GM12874 (cell line): ENCODE measurements at regions not wholly inside any gene's neighbourhood (a gene's known extent, or its start where the extent isn't known, plus 50 kb on each side); places are given as distances from the start of the nearest gene placed in this dataset.

Experiments used
- TF ChIP-seq, protein P1 (sequence below): IDR thresholded peaks from 2 replicates; pipeline ENCODE4 v1.5.1; 2011; ENCODE audit warnings: low read depth, mild to moderate bottlenecking, control low read depth, low read length, moderate library complexity; ENCODE audit not compliant: insufficient read depth

DNA sequence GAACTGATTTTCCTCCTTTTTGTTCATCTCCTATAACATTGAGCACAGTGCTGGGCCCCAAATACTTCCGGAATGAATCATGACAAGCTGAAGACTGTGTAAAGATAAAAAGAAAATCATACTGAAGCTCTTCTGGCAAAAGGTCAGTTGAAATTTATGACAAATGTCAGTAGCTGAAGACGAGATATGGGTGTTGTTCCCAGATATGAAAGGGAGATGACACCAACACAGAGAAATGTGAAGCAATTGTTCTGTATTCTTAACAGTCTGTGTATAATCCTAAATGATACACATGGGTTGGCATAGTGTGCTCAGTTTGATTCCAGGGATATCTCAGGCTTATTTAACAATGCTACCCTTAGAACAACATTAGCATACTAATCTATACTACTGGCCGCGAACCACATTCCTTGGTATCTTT is 170.5 kb upstream of the PITX2 start:
- TF ChIP-seq, protein P1, sequence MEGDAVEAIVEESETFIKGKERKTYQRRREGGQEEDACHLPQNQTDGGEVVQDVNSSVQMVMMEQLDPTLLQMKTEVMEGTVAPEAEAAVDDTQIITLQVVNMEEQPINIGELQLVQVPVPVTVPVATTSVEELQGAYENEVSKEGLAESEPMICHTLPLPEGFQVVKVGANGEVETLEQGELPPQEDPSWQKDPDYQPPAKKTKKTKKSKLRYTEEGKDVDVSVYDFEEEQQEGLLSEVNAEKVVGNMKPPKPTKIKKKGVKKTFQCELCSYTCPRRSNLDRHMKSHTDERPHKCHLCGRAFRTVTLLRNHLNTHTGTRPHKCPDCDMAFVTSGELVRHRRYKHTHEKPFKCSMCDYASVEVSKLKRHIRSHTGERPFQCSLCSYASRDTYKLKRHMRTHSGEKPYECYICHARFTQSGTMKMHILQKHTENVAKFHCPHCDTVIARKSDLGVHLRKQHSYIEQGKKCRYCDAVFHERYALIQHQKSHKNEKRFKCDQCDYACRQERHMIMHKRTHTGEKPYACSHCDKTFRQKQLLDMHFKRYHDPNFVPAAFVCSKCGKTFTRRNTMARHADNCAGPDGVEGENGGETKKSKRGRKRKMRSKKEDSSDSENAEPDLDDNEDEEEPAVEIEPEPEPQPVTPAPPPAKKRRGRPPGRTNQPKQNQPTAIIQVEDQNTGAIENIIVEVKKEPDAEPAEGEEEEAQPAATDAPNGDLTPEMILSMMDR, result no peak

DNA sequence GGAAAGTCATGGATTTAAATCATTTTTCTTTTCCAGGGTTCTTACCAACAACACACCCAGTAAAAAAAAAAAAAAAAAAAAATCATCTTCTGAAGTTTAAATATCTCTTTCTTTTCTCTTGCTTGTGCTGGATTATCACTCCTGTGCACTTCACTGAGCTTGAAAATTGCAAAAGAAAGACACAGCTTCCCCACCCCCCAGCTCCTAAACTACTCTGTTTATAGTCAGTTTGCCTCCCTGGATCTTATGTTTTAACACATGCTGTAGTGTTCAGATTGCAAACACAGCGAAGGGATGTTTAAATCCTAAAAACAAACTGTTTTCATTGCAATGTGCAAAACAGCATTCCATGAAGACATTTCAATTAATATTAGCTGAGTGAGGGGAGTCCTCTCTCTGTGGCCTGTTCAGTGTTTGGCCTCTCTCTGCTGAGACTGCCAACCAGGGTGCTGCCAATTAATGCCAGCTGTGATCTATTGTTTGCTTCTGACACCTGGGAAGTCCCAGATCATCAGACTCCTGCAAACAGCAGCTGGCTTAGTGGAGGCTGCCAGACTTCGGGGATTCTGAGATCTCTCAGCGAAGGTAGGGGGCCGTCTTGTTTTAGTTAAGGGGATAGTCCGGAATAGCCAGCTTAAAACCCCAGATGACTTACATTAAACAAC is 171.1 kb upstream of the PITX2 start:
- TF ChIP-seq, protein P1, result no peak

DNA sequence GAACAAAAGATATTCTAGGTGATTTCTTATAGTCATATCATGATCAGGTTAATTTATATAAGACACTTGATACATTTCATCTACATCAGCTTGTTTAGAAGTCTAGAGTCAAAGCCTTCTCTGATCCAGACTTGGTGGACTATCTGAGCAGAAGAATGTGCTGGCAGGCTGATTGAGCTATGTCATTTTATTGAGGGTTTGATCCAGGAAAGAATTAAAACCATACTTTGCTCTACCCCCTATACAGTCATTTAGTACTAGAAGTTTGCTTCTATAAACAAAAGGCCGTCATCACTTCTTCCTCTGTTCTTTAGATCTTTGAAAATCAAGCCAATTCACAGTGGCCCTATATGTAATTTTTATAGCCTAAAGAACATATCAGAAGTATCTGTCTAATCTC is 173.1 kb upstream of the PITX2 start:
- TF ChIP-seq, protein P1, result no peak

DNA sequence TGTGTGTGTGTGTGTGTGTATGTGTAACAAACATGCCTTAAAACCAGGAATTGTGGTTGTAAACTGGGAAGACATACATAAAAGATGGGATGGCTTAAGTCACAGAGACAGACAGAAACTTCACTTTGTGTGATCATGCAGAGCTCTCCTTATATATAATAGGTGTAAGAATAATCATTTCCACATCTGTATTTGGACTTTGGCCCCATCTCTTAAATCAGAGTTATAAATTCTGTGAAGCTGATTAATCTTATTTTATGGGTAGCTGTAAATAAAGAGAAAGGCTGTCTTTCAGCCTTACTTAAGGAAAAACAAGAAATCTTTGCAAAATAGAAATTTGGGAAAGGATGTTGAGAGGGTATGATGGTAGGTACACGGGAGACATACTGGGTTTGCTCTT is 174.6 kb upstream of the PITX2 start:
- TF ChIP-seq, protein P1, result no peak

DNA sequence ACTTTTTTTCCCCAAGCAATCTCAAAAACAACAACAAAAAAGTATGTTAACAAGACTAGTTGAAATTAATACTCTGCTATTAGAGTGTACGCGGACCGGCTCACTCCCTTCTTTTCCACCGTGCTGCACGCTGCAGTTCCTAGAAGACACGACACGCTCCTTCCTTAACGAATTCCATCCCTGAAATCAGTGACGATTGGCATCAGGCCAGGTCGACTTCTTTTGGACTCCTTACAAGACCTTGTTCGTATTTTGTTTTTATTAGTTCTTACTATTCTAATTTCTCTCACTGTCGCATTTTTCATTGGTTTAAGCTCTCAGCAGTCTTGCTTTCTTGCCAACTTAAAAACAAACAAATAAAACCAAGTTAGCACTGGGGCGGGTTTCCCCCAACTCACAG is 175.8 kb upstream of the PITX2 start:
- TF ChIP-seq, protein P1, result no peak

DNA sequence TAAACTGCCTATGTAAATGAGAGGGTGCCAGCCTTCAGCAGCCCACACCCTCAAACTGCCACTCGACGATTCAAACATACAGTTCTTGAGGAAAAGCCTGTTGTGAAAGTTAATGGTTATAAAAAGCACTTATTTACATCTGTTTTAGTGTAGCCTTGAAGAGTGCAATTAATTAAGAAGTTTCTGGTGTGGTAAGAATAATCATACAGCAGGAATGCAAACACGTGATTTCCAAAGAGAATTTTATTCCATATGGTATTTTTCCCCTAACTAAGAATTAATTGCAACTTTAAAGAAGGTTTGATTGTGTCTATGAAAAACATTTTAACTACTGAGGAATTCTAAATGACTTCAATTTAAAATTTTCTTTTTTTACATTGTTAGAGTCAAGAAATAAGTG is 176.3 kb upstream of the PITX2 start:
- TF ChIP-seq, protein P1, result no peak

DNA sequence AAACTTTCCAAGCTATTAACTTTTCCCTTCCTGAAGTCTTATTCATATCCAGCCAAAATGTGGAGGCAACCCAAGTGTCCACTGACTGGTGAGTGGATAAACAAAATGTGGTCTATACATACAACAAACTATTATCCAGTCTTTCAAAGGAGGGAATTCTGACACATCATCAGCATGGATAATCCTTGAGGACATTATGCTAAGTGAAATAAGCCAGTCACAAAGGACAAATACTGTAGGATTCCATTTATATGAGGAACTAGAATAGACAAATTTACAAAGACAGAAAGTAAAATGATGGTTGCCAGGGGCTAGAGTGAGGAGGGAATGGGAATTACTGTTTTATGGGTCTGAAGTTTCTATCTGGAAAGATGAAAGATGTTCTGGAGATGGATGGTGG is 178.7 kb upstream of the PITX2 start:
- TF ChIP-seq, protein P1, result no peak
